ENCODE measurements at regions not wholly inside any gene's neighbourhood (a gene's known extent, or its start where the extent isn't known, plus 50 kb on each side); places are given as distances from the start of the nearest gene placed in this dataset.

DNA sequence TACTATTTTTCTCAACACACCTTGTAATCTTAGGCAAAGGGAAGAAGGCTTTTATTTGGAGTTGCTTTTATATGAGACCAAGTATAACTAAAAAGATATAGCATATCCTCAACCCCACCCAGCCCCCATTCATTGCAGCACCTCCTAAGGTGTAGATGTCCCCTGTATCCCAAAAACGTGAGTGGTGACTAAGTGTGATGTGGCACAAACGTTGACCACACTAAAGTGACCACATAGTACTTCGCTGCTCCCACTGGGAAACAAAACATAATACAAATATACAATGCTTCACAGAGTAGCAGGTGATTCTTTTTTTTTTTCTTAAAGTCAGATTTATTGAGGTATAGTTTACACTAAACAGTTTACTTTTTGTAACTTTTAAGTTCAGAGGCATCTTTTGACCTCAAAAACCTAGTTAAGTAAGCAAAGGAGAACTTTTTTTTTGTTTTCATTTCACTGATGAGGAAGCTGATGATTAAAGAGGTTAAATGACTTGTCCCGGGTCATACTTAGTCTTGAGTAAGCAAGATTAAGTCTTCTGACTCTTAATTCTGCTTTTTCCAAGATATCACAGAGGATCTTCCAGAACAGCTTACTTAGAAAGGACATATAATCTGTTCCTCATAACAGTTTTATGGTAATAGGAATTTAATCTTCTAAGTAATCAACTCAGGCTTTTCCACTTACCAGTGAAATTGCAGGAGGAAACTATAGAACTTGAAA lies 245.2 kb upstream of the PLEKHG7 start:
- H3K27ac ChIP-seq (ENCODE audit: low read depth, low read length), result no peak overlapping the region
- no peaks in the 10 kb centered on the region for H3K4me1 ChIP-seq (ENCODE audit: control insufficient read depth in 1 of 2, insufficient read depth in 2 of 2, low read length in 2 of 2)
- ChIA-PET POLR2A (no interaction called here), CTCF (no interaction called here), RAD21 (ENCODE audit: low non-redundant PET in 1 of 2, low total read pairs in 2 of 2, uncharacterized antibody in 2 of 2, unreplicated experiment in 2 of 2) (no interaction called here)
- no peak overlapping the region for H3K4me3 ChIP-seq (replicated peaks in 1 of 2; ENCODE audit: low read depth in 1 of 2, low read length in 2 of 2)
- no TSS peak for BruUV-seq (replicated peaks)
- H3K36me3 ChIP-seq (ENCODE audit: control insufficient read depth in 1 of 2, insufficient read depth in 2 of 2, low read length in 2 of 2), result no peaks in the 10 kb centered on the region
- DNase-seq (ENCODE audit: low read depth, low spot score) (no peak), ATAC-seq (no peak)
- no peak overlapping the region for H3K9ac ChIP-seq (ENCODE audit: low read length)
- H3K27me3 ChIP-seq (ENCODE audit: insufficient read depth, low read length), result no peaks in the 10 kb centered on the region
- no peak overlapping the region for H3K4me2 ChIP-seq (ENCODE audit: low read length)
- H2AFZ ChIP-seq (ENCODE audit: low read depth, low read length, poor library complexity, severe bottlenecking), result no peak overlapping the region
- TF ChIP-seq CBX3 (IDR thresholded peaks at IDR 0.05; ENCODE audit: low read depth), result no peak
- no peak for TF ChIP-seq FOSL1 (IDR thresholded peaks at IDR 0.05; ENCODE audit: low read depth)
- TF ChIP-seq, protein P1, sequence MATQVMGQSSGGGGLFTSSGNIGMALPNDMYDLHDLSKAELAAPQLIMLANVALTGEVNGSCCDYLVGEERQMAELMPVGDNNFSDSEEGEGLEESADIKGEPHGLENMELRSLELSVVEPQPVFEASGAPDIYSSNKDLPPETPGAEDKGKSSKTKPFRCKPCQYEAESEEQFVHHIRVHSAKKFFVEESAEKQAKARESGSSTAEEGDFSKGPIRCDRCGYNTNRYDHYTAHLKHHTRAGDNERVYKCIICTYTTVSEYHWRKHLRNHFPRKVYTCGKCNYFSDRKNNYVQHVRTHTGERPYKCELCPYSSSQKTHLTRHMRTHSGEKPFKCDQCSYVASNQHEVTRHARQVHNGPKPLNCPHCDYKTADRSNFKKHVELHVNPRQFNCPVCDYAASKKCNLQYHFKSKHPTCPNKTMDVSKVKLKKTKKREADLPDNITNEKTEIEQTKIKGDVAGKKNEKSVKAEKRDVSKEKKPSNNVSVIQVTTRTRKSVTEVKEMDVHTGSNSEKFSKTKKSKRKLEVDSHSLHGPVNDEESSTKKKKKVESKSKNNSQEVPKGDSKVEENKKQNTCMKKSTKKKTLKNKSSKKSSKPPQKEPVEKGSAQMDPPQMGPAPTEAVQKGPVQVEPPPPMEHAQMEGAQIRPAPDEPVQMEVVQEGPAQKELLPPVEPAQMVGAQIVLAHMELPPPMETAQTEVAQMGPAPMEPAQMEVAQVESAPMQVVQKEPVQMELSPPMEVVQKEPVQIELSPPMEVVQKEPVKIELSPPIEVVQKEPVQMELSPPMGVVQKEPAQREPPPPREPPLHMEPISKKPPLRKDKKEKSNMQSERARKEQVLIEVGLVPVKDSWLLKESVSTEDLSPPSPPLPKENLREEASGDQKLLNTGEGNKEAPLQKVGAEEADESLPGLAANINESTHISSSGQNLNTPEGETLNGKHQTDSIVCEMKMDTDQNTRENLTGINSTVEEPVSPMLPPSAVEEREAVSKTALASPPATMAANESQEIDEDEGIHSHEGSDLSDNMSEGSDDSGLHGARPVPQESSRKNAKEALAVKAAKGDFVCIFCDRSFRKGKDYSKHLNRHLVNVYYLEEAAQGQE (IDR thresholded peaks at IDR 0.05; ENCODE audit: low read depth), result no peak
- TF ChIP-seq CEBPB (IDR thresholded peaks at IDR 0.05; ENCODE audit: low read depth), result no peak
- no peak for TF ChIP-seq EZH2 (IDR thresholded peaks at IDR 0.05)
- no peak for TF ChIP-seq JUND (IDR thresholded peaks at IDR 0.05)
- TF ChIP-seq SRF (IDR thresholded peaks at IDR 0.05; ENCODE audit: low read depth), result no peak
- no peak for TF ChIP-seq ELF1 (IDR thresholded peaks at IDR 0.05; ENCODE audit: borderline replicate concordance, low read depth)
- no peak for TF ChIP-seq TCF7L2 (IDR thresholded peaks at IDR 0.05; ENCODE audit: borderline replicate concordance, extremely low read depth, insufficient read depth, insufficient read length)
- no peak for TF ChIP-seq RAD21 (IDR thresholded peaks at IDR 0.05; ENCODE audit: low read depth)
- no peak for TF ChIP-seq MAX (IDR thresholded peaks at IDR 0.05)
- TF ChIP-seq SP1 (IDR thresholded peaks at IDR 0.05; ENCODE audit: low read depth), result no peak
- TF ChIP-seq ZNF274 (IDR thresholded peaks at IDR 0.05; ENCODE audit: low read depth, low read length), result no peak
- TF ChIP-seq SIN3A (IDR thresholded peaks at IDR 0.05; ENCODE audit: low read depth), result no peak
- TF ChIP-seq EZH2phosphoT487 (IDR thresholded peaks at IDR 0.05; ENCODE audit: borderline replicate concordance), result no peak
- no peak for TF ChIP-seq CTCF (IDR thresholded peaks at IDR 0.05 in 2 of 3, conservative IDR thresholded peaks at IDR 0.05 in 1 of 3; ENCODE audit: borderline replicate concordance in 1 of 3, insufficient read depth in 1 of 3, low read depth in 2 of 3, low read length in 2 of 3)
- no peak for TF ChIP-seq ZBTB33 (IDR thresholded peaks at IDR 0.05; ENCODE audit: extremely low read depth, insufficient replicate concordance, low read length)
- intact Hi-C loops (cut with micrococcal nuclease), result no loop called here
- no peaks in the 10 kb centered on the region for H3K9me2 ChIP-seq (ENCODE audit: insufficient read depth)
- H4K20me1 ChIP-seq (ENCODE audit: insufficient read depth), result no peaks in the 10 kb centered on the region
- H3K79me2 ChIP-seq (ENCODE audit: insufficient read depth, low read length), result no peaks in the 10 kb centered on the region
- H3K9me3 ChIP-seq (ENCODE audit: control insufficient read depth in 1 of 2, insufficient read depth in 1 of 2, low read depth in 1 of 2, low read length in 2 of 2), result no peaks in the 10 kb centered on the region

Measured in HCT116 (cell line).